ENCODE measurements at regions not wholly inside any gene's neighbourhood (a gene's known extent, or its start where the extent isn't known, plus 50 kb on each side); places are given as distances from the start of the nearest gene placed in this dataset.

DNA sequence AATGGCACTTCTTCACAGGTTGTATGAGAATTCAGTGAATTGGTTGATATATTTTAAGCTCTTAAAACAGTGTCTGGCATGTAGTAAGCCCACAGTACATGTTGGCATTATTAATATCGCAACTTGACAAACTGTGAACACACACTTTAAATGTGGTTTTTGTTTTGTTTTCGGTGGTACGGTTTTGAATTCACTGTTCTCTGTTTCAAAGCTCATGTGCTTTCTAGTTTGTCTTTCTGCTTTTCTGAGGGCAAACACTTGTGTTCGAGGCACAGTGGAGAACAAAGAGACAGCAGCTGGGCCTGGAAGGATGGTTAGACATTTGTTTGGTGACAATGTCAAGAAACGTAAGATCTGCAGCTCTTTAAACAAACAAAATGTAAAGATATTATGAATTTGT is 276.5 kb upstream of the MC4R start:
- no peak for TF ChIP-seq POLR2A (IDR thresholded peaks at IDR 0.05)
- TF ChIP-seq, protein P1, sequence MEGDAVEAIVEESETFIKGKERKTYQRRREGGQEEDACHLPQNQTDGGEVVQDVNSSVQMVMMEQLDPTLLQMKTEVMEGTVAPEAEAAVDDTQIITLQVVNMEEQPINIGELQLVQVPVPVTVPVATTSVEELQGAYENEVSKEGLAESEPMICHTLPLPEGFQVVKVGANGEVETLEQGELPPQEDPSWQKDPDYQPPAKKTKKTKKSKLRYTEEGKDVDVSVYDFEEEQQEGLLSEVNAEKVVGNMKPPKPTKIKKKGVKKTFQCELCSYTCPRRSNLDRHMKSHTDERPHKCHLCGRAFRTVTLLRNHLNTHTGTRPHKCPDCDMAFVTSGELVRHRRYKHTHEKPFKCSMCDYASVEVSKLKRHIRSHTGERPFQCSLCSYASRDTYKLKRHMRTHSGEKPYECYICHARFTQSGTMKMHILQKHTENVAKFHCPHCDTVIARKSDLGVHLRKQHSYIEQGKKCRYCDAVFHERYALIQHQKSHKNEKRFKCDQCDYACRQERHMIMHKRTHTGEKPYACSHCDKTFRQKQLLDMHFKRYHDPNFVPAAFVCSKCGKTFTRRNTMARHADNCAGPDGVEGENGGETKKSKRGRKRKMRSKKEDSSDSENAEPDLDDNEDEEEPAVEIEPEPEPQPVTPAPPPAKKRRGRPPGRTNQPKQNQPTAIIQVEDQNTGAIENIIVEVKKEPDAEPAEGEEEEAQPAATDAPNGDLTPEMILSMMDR (IDR thresholded peaks at IDR 0.05): no peak

Data from Peyer's patch (tissue), 4 donors.